ENCODE measurements at regions not wholly inside any gene's neighbourhood (a gene's known extent, or its start where the extent isn't known, plus 50 kb on each side); places are given as distances from the start of the nearest gene placed in this dataset.

DNA sequence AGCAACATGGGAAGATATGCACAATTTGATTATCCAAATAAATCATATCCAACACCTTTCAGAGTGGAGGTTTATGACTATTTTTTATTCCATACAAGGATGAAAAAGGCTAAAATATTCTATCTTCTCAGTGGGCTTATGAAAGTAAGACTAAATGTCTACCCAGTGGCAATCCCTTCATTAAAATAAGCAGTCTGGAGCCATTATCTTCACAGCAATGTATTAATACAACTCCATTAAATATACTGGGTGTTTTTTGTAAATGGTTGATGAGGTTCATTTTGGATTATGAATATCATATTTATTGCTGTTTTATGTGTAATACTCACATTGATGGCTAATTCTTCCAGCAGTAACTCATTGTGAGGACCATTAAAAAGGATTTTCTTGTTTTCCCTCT, 352.7 kb upstream of the SOX11 start:
- no peak for DNase-seq (ENCODE audit: low read depth)

DNA sequence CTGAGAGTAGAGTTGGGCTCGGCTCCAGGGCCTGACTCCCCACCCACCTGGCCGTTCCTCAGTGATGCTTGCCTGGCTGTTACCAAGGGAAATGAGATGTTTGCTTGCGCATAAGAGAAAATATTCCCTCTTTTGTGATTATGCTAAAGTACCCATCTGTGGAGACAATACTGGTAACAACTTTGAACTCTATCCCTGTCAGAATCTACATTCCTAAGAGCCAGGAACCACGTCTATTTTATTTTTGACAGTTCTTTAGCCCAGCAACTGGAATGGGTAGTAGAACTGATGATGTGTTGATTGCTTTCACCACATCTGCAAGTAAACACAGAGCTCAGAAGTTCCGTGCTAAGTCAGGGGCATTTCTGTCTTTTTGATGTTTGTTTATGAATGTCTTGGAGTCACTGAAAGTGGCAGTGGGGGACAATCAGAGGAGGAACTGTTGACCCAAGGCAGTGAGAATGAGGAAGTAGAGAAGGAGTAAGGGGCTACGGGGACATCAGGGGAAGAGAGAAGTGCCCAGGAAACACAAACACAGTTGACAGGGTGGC, 348.3 kb upstream of the SOX11 start:
- no peak for DNase-seq (ENCODE audit: low read depth)

DNA sequence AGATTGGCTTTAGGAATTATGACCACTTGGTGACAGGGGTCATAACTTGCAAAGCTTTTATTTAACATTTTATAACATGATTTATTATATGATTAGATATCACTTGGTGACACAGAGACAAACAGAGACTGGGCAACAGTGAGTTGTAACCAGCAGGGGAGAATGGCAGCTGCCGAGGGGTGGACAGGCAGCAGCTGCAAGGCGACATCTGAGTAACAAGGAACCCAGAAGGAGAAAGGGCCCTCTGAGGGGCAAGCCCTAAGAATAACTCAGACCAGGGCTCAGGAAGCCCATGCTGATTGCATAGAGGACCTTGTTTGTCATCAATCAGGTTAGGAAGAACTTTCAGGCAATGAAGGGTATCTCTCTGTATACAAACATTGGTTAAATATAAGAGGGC, 339.9 kb upstream of the SOX11 start:
- DNase-seq (ENCODE audit: low read depth) = no peak

DNA sequence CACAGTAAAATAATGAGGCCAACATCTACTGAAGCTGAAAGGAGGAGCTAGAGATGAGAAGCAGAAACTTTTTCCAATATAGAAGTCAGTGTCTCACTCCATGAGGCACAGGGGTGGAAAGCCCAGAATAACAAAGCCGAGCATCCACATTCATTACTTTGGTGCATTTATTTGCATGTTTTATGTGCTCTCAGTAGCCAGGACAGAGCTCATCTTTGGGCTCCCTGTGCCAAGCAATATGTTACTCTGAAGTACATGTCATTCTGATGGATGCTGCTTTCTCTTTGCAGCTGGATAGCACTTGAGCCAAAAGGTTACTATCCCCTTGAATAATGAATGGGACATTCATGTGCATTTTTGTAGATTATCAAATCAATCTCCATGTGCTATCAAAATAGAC, 338.6 kb upstream of the SOX11 start:
- DNase-seq (ENCODE audit: low read depth) = no peak

DNA sequence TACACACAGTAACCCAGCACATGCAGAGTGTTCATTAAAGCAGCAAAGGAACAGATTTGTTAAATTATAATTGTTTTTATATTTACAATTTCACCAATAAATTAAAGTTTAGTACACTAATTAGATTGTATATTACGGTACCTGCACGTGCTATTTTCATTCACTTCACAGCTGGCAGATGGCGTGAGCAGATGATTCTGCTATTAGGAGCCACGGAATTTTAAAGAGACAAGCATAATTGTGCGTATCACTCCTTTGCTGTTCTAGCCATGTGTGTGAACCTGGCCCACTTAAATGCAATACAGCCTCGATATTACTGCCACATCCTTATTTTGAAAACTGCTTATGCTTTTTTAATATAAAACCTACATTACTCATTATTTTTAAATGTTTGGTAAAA, 332.8 kb upstream of the SOX11 start:
- DNase-seq (ENCODE audit: low read depth) = no peak

DNA sequence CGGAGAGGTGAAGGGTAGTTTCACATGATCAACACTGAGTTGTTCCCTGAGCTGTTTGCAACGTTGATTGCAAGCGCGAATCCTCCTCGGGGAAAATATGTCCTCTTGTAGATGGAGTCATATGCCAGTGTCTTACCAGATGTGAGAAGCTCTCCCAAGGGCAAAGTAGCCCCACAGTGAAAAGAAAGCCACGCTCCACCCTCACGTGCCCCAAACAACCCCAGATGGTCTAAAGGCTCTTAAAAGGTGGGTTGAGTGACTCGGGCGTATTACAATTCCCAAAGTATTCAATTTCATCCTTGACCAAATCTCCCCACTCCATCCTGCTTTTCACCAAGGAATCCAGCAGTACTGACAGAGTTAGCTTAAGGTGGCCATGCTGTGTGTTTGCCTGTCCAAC, 332.1 kb upstream of the SOX11 start:
- no peak for DNase-seq (ENCODE audit: low read depth)

DNA sequence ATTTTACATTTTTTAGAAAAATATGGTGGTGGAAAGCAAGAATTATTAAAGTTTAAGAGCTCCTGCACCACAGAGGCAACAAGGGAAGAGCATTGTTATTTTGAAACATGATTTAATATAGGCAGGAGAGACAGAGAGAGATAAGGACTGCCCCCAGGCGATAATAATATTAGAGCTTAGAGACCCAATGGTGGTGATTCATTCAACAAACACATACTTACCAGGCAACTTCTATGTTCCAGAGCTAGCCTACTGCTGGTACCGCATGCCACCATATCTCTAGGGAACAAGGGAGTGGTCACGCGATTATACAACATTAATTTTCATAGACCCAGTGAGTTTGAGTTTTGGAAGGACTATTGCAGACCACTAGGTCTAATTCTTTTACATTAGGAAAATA, 327.8 kb upstream of the SOX11 start:
- no peak for DNase-seq (ENCODE audit: low read depth)

DNA sequence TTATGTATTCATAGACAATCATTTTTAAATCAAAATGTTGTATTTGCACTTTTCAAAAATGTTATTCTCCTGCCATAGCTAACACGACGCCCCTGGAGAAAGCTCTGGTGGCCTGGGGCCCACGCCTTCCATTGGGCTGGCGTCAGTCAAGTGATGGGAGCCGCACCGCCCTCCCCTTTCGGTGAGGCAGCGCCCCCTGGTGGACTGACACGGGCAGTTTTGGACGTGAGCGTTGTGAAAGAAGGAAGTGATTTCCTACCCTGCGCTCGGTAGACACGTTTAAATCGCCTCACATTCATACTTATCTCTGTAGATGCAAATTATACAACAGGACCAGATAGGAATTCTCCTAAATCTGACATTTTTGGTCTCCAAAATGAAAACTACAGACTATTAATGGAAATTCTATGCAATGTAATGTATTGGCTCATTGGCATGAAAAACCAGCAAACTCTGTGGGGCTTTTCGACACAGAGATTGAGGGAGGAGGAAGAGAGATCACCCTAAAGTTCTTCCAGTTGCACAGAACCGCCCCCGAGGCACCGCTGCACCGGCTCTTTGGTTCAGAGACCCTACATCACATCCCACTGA, 326.2 kb upstream of the SOX11 start:
- DNase-seq (ENCODE audit: low read depth) = peak; percentile 28

DNA sequence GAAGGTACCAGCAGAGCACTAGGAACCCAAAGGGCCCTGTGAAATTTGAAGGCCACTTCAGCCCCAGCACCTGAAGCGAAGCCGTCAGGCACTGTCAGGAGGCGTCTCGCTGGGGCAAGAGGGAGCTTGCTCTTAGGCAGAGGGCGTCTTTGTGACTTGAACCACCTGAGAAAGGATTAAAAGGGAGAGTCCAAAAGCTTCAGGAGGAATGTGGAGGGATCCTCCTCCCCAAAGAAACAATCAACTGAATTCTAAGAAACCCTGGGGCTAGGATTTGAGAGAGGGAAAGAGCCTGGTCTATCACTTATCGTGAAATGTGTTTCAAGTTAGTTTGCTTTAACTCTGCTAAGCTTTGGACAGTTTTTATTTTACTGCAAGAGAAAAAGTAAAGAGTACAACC, 324.9 kb upstream of the SOX11 start:
- DNase-seq (ENCODE audit: low read depth) = no peak

DNA sequence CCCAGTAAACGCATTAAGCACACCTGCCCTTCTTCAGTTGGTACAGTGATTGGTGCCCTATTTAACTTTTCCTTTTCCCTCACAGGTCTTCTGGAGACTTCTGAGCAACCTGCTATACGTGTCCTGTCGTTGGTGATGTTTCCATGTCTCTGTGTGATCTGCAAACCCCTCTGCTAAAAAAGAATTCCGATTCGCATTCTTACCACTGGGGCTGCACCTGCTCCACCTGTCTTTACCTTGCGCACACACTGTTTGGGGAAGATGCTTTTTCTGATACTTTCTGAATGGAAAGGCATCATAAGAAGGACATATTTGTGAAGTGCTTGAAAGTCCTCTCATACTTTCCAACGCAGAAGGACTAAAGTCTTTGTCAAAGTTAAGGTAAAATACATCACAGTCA, 323.9 kb upstream of the SOX11 start:
- DNase-seq (ENCODE audit: low read depth) = no peak

DNA sequence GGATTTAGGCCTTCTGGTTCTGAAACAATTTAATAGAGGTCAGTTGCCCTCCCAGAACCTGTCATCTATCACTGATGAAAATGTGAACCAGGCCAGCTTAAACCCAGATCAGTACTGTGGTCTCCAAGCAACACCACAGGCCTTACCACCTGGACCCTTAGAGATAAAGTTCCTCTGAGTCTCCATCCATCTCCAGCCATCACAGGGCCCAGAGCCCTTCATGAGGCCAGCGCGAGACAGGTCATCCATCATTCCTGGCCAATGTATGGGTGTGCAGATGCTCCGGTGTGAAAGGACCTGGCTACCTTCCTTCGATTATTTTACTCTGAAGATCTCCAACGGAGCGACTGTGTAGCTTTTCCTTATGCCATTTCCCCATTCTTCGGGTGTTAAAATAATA, 322.7 kb upstream of the SOX11 start:
- no peak for DNase-seq (ENCODE audit: low read depth)

DNA sequence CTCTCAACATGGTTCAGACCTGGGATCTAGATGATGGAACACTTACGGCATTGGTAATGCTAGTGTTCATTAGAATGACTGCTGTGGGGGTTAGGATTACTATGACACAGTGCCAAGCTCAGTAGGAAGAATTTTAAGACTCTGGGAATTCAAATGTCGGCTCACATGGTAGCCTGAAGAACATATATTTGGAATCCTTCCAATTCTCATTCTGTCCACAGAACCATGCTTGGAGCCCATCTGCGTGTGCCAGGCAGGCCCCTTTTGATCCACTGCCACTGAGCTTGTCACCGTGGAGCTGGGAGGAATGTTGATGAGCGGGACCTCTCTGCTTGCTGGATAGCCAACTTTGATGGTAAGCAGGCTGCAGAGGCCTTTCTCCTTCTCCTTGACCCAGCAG, 322.0 kb upstream of the SOX11 start:
- DNase-seq (ENCODE audit: low read depth) = no peak

DNA sequence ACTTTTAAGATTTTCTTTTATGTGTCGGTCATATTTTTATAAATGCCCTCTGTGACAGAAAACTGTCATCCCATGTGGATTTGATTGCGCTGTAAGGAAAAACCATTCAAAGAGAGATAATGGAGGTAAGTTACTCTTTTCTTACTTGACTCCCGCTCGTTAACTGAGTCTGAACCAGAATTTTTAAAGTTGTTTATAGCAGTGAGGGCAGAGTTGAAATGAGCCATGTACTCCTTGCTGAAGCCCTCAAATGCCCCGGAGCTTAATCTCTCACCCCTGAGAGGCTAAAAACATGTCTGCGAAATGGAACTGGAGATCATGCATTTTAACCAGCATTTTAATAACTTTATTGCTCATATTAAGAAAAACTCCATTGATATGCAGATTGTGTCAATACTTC, 320.0 kb upstream of the SOX11 start:
- no peak for DNase-seq (ENCODE audit: low read depth)

DNA sequence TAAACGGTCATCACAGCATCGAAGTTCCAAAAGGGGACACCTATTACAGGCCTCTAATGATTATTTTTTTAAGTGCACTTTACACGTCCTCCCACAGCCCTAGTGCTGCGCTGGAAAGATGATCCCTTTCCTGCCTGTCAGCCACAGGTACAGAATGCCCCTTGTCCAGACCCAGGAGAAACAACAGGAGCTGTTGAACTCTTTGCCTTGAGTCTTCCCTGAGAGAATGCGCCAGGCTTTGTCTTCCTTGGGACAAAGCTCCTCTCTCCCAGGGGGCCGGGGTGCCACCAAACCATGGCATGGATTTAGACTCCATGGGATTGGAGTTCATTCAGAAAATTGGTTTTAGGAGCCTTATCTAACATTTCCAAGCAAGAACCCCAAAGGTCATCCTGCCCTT, 319.0 kb upstream of the SOX11 start:
- no peak for DNase-seq (ENCODE audit: low read depth)

DNA sequence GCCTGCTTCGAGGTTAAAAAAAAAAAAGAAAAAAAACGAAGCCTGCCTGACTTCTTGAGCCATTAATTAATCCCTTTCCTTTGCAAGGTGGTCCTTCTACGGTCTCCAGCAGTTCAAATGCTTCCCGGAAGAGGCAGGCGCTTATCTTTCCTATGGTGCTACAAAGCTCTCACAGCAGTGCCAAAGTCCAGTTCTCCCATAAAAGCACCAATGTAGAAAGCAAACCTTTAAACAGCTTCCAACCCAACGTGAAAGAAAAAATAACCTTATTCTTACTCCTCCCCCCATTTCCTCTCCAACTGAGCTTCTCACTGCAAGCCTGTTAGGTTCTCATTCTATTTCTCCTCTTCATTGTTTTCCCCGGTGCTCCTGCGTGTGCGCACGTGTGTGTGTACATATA, 317.4 kb upstream of the SOX11 start:
- DNase-seq (ENCODE audit: low read depth) = no peak

DNA sequence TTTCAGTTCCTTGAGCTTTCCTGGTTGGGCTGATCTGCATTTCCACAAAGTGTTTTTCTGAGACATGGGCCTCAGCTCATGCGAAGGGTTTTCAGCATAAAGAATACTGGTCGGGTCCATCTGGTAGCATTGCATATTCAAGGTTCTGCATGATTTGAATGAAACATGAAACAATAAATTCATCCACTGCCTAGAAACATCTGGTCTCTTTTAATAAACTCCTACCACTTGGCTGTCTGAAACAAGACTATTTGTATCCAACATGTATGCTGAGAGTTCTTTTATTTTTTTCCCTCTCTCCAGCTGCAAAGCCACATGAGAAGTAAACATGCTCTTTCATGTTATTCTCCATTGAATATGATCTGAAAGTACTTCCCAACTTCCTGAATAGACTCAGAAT, 314.9 kb upstream of the SOX11 start:
- no peak for DNase-seq (ENCODE audit: low read depth)

DNA sequence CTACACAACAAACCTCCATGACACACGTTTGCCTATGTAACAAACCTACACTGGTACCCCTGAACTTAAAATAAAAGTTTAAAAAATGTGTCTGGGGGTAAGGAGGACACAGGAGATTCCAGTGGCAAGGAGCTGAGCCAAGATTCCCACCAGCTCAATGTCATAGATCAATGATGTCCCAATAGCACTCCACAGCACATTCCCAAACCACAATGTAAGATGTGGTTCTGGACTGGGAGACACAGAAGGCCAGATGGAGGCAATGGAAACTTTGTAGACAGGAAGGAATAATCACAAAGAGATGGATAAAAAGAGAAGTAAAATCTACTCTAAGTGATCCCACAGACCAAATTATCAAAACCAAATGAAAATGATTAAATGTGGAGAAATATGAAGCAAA, 312.4 kb upstream of the SOX11 start:
- DNase-seq (ENCODE audit: low read depth) = no peak

DNA sequence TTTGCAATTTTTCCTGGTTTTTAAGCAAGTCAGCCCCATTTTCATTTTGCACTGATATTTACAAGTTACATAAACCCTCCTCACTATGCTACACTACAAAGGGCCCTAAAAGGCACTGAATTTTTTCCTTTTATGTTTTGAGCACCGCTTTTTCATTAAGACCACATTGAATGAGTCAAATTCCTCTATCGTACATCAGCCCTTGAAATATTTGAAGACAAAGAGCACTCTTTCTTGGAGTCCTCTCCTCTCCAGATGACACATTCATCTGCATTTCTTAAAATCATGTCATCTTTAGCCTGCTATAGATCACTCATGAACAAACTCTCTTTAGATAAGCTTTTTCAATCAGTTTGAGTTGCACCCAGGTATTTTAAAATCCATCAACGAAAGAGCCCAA, 306.6 kb upstream of the SOX11 start:
- DNase-seq (ENCODE audit: low read depth) = no peak

DNA sequence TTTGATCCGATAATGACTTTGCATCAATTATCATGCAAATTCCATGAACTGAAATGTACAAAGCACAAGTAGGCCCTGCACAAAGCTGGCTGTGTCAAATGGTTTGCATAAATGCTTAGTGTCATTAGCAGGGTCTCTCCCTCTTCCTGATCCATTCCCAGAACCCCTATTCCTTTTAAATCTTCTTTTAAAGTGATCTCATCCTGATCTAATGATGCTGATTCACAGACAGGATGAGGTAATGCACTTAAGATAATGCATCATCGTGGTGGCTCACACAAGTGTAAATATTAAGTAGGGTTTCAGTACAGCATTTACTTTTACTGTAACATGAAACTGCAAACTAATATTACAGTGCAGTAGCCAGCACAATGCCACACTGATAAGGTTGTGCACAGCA, 304.8 kb upstream of the SOX11 start:
- DNase-seq (ENCODE audit: low read depth) = peak; percentile 9

DNA sequence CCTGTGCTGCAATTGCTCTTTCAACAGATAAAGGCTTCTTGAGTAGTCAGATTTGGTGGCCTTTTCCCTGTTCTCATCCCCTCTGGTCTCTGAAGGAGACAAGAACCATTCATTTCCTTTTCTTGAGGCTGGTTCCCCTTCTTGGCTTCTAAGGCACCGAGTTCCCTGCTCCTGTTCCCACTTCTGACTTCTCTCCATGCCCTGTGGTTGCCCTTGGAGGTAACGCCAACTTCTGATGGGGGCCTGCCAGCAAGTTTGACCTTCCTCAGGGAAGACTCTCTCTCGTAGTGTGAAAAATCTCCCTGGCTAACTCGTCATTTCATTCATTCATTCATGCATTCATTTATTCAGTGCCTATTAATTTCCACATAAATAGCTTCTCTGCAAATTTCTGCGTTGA, 302.4 kb upstream of the SOX11 start:
- DNase-seq (ENCODE audit: low read depth) = no peak

DNA sequence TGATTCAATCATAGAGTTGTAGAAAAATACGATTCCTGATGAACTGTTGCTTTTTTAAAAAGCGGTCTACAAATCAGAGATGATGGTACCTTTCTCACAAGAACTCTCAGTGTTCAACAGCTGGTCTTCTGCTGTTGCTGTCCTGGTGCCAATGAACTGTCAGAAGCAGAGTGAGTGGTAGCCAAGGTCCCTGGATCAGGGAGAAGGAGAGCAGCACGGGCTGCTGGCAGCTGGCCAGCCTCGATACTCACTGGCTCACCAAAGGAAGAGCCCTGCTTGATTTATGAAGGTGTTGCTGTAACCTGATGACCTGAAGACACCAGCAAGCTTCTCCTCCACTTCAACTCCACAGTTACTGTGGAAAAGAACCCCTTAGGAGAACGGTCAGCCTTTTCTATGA, 300.8 kb upstream of the SOX11 start:
- no peak for DNase-seq (ENCODE audit: low read depth)

DNA sequence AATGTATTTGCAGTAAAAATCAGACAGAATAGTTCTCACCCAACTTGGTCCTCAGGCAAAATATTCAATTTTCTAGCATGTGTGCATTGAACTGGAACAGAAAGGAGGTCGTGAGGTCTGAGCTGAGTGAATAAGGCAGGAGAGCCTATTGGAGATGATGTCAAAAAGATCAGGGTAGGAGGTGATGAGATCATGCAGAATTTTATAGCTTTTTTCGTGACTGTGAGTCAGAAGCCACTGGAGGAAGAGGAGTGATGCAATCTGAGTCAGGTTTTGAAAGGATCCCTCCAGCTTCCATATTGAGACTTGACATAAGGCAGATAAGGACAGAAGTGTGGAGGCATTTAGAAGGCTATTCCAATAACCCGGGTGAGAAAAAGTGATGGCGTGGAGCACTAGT, 299.5 kb upstream of the SOX11 start:
- peak; percentile 15 for DNase-seq (ENCODE audit: low read depth)

DNA sequence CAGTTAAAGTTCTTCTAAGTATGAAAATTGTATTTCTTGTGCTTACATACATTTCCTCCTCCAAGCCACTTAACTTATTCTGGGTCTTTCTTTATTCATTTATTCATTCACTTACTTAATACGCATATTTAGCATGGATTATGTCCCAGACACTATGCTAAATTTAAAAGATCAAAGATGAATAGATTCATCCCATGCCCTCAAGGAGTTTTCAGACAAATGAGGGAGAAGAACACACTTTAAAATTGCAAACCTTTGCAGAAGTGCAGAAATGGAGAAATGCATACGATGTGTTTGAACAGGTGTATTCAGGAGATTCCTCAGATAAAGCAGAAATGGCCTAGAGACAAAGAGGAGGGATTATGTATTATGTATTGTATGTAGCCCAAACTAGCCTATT, 298.7 kb upstream of the SOX11 start:
- no peak for DNase-seq (ENCODE audit: low read depth)

DNA sequence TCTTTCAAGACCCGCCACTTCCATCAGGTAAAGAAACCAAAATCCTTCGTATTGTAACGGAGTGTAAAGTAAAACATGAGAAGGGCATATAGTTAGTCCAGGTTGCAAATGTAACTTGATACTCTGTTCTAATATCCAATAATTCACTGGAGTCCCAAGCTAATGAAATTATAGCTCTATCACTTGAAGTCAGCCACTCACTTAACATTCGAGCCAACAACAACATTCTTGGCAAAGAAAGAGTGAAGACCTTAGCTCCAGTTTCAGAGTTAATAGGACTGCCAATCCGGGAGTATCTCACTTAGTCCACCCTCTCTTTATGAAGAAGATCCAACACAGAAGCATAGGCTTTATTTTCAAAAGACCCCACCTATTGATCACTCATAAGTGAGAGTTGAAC, 298.0 kb upstream of the SOX11 start:
- DNase-seq (ENCODE audit: low read depth) = no peak

DNA sequence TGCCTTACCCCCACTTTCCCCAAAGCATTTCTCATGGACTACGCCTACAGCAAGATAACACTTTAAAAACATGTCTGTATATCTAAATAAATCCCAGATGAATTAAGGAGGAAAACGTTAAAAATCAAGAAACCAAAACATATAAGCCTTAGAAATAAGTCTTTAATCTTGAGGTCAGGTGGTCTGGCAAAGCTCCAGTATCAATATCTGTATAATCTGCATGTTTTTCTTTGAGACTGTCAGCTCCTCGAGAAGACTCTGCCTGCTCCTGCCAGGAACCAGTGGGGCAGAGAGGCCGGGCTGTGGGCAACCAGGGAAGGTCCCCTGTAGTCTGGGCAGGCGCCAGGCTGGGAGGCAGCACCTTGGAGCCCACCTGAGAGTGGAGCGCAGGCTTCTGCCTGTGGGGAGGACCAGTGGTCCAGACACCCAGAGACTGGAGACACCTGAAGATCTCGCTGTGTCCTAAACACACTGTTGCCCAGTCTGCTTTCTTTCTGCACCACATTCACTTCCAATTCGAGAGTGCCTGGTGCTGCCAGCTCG, 291.0 kb upstream of the SOX11 start:
- no peak for DNase-seq (ENCODE audit: low read depth)

Measured in iris pigment epithelial cell (primary cell).